Right lung (tissue), 2 donors: ENCODE measurements at regions not wholly inside any gene's neighbourhood (a gene's known extent, or its start where the extent isn't known, plus 50 kb on each side); places are given as distances from the start of the nearest gene placed in this dataset.

Experiments used
- DNase-seq, 2 donors: peaks; one replicate each; pipeline ENCODE4 v3.0.0-alpha.2; 2013

- no peak for DNase-seq
These were observed 768.7 kb upstream of the NRSN1 start for GRCh38 chr6:23357185-23357766.

GRCh38 chr6:23365732-23366131 is 760.3 kb upstream of the NRSN1 start:
- no peak for DNase-seq

DNA sequence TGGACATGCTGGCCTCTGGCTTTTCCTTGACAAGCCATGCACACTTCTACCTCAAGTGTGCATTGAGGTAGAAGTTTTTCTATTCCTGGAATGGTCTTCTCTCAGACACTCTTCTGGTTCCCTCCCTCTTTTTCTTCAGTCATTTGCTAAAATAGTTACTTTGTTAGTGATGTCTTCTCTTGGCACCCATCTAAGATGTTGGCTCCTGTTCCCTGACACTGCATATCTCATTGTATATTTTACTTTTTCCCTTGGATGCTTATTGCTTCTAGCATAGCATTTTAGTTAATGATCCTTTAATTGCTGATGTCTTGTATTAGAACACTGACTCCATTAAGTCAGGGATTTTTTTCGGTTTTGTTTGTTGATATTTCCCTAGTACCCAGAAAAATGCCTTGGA is 758.7 kb upstream of the NRSN1 start:
- DNase-seq = no peak

DNA sequence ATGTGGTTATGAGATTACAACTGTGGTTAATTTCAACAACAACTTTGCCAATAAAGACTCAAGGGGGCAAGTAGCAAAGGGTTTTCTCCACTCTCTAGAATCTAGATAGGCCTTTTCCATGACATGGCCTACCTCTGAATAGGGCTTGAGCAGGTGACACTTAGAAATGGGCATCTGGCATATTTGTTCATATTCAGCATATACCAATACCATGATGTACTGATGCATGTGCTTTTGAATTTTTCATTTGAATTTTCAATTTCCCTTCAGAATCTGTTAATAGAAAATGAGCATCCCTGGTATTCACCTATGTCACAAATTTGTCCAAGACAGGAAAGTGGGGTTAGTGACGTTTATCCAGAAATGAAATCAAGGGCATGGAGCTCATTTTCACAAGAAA is 757.5 kb upstream of the NRSN1 start:
- no peak for DNase-seq

DNA sequence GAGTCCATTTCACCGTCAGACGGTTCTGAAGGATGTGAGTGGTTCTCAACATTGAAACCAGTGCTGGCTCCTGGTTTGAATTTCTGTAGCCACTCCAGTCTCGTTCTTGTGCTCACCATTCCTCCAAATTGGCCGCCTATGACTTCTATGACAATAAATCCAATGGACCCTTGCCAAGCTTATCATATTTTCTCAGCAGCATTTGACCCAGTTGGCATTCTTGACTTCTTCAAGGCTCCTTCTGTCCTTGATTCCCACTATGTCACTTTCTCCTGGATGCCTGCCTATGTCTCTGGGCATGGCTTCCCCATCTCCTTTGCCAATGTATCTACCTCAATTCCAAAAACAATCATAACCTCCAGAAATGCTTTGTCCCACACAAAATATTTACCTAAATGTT is 756.0 kb upstream of the NRSN1 start:
- no peak for DNase-seq

DNA sequence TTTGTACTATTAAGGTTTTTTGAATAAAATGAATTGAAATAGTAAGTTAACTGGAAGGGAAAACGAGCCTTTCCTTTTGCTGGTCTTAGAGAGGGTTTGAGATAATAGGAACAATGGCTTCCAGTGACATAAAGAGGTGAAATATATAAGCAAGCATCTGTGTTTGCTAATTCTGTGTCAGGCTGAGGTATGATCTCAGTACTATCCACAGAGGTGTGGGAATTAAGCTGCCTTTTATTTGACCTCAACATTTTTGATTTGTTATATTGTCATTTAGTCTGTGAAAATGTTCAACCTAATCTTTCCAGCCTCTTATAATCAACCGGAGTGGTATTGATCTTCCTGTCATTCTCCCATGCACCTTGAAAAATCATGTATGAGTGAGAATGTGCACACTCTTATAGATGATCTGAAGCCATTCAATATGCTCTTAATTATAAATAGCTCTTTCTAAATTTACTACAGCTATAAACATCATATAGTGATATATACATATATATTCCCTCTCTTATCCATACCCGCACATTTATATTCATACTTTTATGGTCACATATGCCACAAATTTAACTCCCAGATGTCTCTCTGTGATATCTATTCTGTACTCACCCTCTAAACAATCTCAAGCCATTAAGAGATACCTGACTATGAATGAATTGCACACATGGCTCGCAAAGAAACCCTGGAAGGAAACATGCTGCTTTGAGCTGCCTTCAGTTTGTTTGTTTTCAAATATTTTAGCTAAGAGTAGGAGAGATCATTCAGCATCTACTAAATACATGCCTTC is 754.7 kb upstream of the NRSN1 start:
- DNase-seq = no peak

DNA sequence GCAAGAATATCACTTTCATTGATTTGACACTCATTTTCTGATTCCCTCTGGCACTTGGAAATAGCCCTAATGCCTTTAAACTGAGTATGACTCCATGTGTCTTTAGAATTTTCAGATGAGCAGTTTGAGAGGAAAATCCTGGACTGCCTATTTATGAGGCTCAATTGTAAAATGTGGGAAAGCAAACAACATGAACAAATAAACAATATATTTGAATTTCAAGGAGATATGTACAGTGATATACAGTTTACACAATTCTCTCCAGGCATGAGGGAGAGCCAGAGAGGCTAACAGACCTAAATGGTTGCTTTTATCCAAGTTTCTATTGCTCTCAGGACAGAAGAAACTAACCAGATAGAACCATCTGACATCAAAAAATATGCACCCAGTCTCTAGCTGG is 748.2 kb upstream of the NRSN1 start:
- DNase-seq = no peak

DNA sequence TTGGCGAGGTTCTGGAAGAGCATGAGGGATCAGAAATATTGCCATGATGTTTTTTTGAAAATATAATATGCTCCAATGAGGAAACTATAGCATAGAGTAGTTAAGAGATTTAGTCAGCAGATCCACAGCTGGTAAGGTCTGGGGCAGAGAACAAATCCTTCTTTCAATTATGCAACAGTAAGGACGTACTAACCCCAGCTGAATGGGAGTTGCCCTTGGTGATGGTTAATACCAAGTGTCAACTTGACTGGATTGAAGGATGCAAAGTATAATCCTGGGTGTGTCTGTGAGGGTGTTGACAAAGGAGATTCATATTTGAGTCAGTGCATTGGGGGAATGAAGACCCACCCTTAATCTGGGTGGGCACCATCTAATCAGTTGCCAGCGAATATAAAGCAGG is 745.5 kb upstream of the NRSN1 start:
- DNase-seq = no peak

GRCh38 chr6:23388086-23388783 is 737.8 kb upstream of the NRSN1 start:
- no peak for DNase-seq

GRCh38 chr6:23389386-23389785 is 736.6 kb upstream of the NRSN1 start:
- no peak for DNase-seq

- DNase-seq = no peak
These were observed 735.8 kb upstream of the NRSN1 start for GRCh38 chr6:23390221-23390620.

GRCh38 chr6:23394681-23395080 is 731.3 kb upstream of the NRSN1 start:
- DNase-seq = no peak

GRCh38 chr6:23395381-23395780 is 730.6 kb upstream of the NRSN1 start:
- DNase-seq = no peak

DNA sequence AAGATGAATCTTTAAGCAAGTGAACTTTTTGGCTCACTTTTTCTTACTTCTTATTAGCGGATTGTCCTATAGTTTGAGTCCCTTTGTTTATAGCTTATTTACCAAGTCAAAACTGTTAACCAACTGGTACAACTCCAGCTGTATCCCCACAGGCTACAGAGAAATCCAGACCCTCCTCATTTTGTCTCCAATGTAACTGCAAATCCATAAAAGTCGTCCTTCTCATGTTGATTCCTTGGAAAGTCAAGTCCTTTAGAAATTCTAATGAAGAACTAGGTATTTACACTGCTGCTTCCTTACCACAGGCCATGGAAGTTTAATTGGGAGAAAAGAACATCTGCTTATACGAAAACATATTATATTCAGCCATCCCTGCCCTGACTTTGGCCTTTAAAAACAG is 729.1 kb upstream of the NRSN1 start:
- no peak for DNase-seq

DNA sequence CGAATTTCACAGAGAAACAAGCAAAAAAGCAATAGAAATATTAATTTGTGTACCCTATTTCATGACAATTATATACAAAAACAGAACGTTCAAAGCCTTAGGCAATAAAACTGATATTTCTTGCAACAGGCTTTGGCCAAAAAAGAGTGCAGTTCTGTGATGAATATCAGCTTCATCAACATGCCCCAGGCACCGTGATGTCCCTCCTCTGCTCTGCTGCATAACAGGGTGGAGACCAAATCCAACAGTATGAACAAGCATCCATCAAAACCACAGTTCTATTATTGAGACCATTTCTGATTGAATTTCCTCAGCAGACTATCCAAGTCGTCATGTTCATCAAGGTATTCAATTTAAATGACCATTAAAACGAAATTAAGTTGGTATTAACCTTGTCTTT is 722.6 kb upstream of the NRSN1 start:
- no peak for DNase-seq

DNA sequence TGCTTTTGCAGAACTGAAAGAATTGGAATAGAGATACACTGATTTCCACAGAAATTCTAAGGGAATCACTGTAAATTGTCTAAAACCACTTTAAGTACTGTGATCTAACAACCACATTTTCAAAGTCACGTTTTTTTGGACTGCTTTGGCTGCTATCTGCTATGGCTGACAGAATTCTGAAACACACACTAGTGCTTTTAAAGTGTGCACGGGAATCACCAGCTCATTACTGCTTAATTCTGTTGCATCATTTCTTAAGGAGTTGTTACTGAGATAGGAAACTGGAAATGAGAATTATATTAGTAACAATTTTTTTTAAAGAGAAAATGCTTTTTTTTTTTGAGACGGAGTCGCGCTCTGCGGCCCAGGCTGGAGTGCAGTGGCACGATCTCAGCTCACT is 716.5 kb upstream of the NRSN1 start:
- DNase-seq = peak; percentile 15 to 31

DNA sequence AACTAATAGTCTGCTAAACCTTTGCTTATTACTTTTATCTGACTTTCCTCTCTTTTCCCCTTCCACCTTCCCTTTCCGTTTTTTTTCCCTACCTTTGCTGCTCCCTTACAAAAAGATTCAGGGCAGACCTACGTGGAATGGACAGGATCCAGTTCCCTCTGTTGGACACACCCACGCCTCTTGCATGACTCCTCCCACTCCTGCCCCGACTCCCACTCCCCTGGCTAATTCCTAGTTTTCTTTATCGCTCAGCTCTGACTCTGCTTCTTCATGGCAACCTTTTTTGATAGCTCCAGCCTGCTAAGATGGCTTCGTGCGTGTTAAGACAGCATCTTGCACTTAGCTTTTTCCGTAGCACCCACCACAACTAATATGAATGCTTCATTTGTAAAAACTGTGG is 715.6 kb upstream of the NRSN1 start:
- no peak for DNase-seq

DNA sequence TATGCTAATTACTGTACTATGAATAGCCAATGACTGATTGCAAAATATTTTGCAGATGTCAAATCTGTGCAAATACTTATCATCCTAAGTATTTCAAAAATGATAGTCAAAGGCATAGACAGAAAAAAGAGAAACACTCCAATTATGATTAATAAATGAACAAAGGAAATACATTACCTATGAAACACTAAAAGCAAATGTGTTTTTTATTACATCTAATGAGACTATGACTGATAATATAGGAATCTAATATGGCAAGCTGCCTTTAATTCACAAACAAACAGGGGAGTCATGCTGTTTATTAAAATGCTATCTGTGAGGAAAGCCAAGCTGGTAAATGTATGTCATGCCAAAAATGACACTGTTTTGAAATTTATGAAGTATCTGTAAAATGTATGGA is 713.2 kb upstream of the NRSN1 start:
- no peak for DNase-seq

- peak in 1 of 2 donors; percentile 9 for DNase-seq
These were observed 712.5 kb upstream of the NRSN1 start for GRCh38 chr6:23413327-23414050.

DNA sequence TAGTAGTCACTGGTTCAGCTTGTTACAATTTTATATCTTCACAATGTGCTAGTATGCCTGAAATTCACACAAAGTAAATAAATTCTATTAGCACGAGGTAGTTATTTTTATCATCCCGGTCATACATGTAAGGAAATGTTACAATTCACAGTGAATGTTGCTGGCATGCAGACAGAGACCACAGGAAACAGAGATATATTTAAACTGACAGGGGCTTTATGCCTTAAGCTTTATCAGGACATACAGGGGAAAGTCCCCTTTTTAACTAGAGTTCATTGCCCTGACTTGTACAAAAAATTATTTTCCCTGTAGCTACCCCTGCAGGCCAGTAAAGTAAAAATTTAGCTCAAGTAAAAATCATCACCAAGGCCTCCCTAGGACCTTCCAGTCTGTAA is 712.0 kb upstream of the NRSN1 start:
- peak; percentile 54 to 57 for DNase-seq

- no peak for DNase-seq
These were observed 711.1 kb upstream of the NRSN1 start for GRCh38 chr6:23414922-23415321.

GRCh38 chr6:23415819-23416427 is 710.1 kb upstream of the NRSN1 start:
- no peak for DNase-seq
